Gastroesophageal sphincter (tissue), 3 donors: ENCODE measurements at regions not wholly inside any gene's neighbourhood (a gene's known extent, or its start where the extent isn't known, plus 50 kb on each side); places are given as distances from the start of the nearest gene placed in this dataset.

Experiments
- EP300 ChIP-seq: sonication (generic); formaldehyde crosslinking; IDR thresholded peaks from one replicate; pipeline ENCODE4 v1.6.1; 2017; ENCODE audit warnings: antibody characterized with exemption, mild to moderate bottlenecking
- POLR2A ChIP-seq, 2 donors: fragments of 450-650 bp; IDR thresholded peaks; one replicate each; pipeline ENCODE4 v1.6.1; 2017; ENCODE audit warnings: antibody characterized with exemption in 2 of 2, mild to moderate bottlenecking in 2 of 2, moderate library complexity in 1 of 2
- POLR2AphosphoS5 ChIP-seq: sonication (generic); formaldehyde crosslinking; IDR thresholded peaks from one replicate; pipeline ENCODE4 v1.6.1; 2017; ENCODE audit warnings: antibody characterized with exemption
- TF ChIP-seq, protein P1 (sequence below), 4 experiments: fragments of 200-600 bp in 2 of 4; fragments of 450-650 bp in 2 of 4; sonication (generic) in 1 of 4; IDR thresholded peaks; one replicate each; pipeline ENCODE4 v1.5.1; 2017 to 2019; ENCODE audit warnings: antibody characterized with exemption in 4 of 4, mild to moderate bottlenecking in 2 of 4, moderate library complexity in 2 of 4

DNA sequence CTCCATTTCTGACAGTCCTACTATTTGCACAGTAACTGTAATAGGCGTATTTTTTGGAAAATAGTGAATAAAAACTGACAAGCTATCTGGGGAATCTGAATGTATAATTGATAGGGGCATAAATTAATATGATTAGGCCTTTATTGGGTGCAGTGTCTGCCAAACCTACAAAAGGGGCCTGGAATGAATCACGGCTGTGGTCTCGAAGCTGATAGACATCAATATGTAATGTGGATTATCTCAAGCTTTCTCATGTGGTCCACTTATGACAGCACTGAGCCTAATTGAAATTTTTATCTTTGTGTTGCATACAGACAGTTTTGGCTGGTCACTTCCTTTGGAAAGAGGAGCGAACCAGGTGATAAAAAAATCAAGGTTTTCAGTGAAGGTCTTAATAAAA is 450.4 kb downstream of the GPATCH2 start:
- no peak for TF ChIP-seq POLR2A (IDR thresholded peaks at IDR 0.05)
- TF ChIP-seq, protein P1, sequence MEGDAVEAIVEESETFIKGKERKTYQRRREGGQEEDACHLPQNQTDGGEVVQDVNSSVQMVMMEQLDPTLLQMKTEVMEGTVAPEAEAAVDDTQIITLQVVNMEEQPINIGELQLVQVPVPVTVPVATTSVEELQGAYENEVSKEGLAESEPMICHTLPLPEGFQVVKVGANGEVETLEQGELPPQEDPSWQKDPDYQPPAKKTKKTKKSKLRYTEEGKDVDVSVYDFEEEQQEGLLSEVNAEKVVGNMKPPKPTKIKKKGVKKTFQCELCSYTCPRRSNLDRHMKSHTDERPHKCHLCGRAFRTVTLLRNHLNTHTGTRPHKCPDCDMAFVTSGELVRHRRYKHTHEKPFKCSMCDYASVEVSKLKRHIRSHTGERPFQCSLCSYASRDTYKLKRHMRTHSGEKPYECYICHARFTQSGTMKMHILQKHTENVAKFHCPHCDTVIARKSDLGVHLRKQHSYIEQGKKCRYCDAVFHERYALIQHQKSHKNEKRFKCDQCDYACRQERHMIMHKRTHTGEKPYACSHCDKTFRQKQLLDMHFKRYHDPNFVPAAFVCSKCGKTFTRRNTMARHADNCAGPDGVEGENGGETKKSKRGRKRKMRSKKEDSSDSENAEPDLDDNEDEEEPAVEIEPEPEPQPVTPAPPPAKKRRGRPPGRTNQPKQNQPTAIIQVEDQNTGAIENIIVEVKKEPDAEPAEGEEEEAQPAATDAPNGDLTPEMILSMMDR (IDR thresholded peaks at IDR 0.05), result no peak
- TF ChIP-seq EP300, result no peak
- TF ChIP-seq POLR2AphosphoS5, result no peak
